GM12878 (cell line): ENCODE measurements at regions not wholly inside any gene's neighbourhood (a gene's known extent, or its start where the extent isn't known, plus 50 kb on each side); places are given as distances from the start of the nearest gene placed in this dataset.

Experiments
- ATAC-seq: fragments of 200-7000 bp; cut with Tn5 transposase; 3 replicates; pipeline ENCODE4 v1.9.1; 2020; ENCODE audit warnings: mild to moderate bottlenecking, moderate library complexity
- BruUV-seq: library from RNA; stranded (reverse); fragments of 400-500 nt; replicated peaks from 2 replicates; lab custom pipeline; 2021; lab: Mats Ljungman, UMichigan
- CTCF ChIA-PET: fragments of 300-600 bp; sonication (Branson Sonifier 250); formaldehyde crosslinking; extraction: SDS; loops from one replicate; lab custom pipeline; 2021; ENCODE audit warnings: inconsistent platforms; lab: Yijun Ruan, JAX
- POLR2A ChIA-PET: fragments of 350-600 bp; formaldehyde crosslinking; extraction: SDS; loops from one replicate; lab custom pipeline; 2021; ENCODE audit warnings: inconsistent platforms; lab: Charles Lee
- RAD21 ChIA-PET: fragments of 300-600 bp; sonication (Branson Sonifier 250); formaldehyde crosslinking; loops from one replicate; lab custom pipeline; 2023; ENCODE audit warnings: antibody characterized with exemption; ENCODE audit not compliant: unreplicated experiment; lab: Charles Lee
- SMC1A ChIA-PET: fragments of 300-600 bp; sonication (Branson Sonifier 250); formaldehyde crosslinking; loops from one replicate; lab custom pipeline; 2023; ENCODE audit not compliant: unreplicated experiment, uncharacterized antibody; lab: Charles Lee
- DNase-seq: peaks from one replicate; pipeline ENCODE4 v3.0.0-alpha.2; 2011; ENCODE audit warnings: low read depth, low spot score
- FAIRE-seq: peaks from 3 replicates; lab custom pipeline; 2011; peaks lifted over from hg19 to GRCh38; lab: Jason Lieb, UNC
- H2AFZ ChIP-seq: 2 replicates; pipeline ENCODE4 v1.6.0; 2011; ENCODE audit warnings: low read depth, low read length, control low read depth; ENCODE audit not compliant: control insufficient read depth
- H3K27ac ChIP-seq: 2 replicates; pipeline ENCODE4 v1.5.1; 2011; ENCODE audit warnings: control low read depth; ENCODE audit not compliant: control insufficient read depth, insufficient read depth
- H3K27me3 ChIP-seq, 2 experiments: replicated peaks in 1 of 2; 2 replicates each; pipeline versions ENCODE4 v1.6.0 to v1.6.1; 2011; ENCODE audit warnings: low read length in 1 of 2; ENCODE audit not compliant: control insufficient read depth in 2 of 2, insufficient read depth in 2 of 2
- H3K36me3 ChIP-seq, 2 experiments: 2 replicates each; pipeline ENCODE4 v1.5.1; 2011; ENCODE audit warnings: low read length in 1 of 2; ENCODE audit not compliant: control insufficient read depth in 2 of 2, insufficient read depth in 2 of 2
- H3K4me1 ChIP-seq: 2 replicates; pipeline ENCODE4 v1.6.1; 2011; ENCODE audit warnings: mild to moderate bottlenecking, low read length, moderate library complexity, mixed read lengths; ENCODE audit not compliant: control insufficient read depth, insufficient read depth
- H3K4me2 ChIP-seq: 2 replicates; pipeline ENCODE4 v1.6.0; 2011; ENCODE audit warnings: control low read depth; ENCODE audit not compliant: control insufficient read depth, insufficient read depth
- H3K4me3 ChIP-seq: fragments of 200-600 bp; sonication (generic); 2 replicates; pipeline ENCODE4 v1.5.1; 2016
- H3K79me2 ChIP-seq: 2 replicates; pipeline ENCODE4 v1.6.0; 2011; ENCODE audit warnings: low read length; ENCODE audit not compliant: control insufficient read depth, insufficient read depth
- H3K9ac ChIP-seq: 2 replicates; pipeline ENCODE4 v1.8.0; 2011; ENCODE audit warnings: low read length, control low read depth, mixed read lengths; ENCODE audit not compliant: control insufficient read depth, insufficient read depth
- H3K9me3 ChIP-seq: replicated peaks from 3 replicates; pipeline ENCODE4 v1.5.1; 2011; ENCODE audit warnings: mild to moderate bottlenecking, low read length; ENCODE audit not compliant: control insufficient read depth, insufficient read depth
- H4K20me1 ChIP-seq: 2 replicates; pipeline ENCODE4 v1.6.0; 2011; ENCODE audit not compliant: control insufficient read depth, insufficient read depth
- ATF7 ChIP-seq: fragments of 450-650 bp; IDR thresholded peaks from 2 replicates; pipeline ENCODE4 v1.6.1; 2016; ENCODE audit warnings: low read depth, mild to moderate bottlenecking
- CHD2 ChIP-seq: IDR thresholded peaks from 2 replicates; pipeline ENCODE4 v1.6.1; 2011; ENCODE audit warnings: low read depth, low read length, improper control_type of control experiment, borderline replicate concordance
- EED ChIP-seq: sonication (generic); IDR thresholded peaks from 2 replicates; pipeline ENCODE4 v1.6.1; 2016; ENCODE audit warnings: antibody characterized with exemption, low read depth
- ESRRA ChIP-seq: IDR thresholded peaks from 2 replicates; pipeline ENCODE4 v1.6.1; 2012; ENCODE audit warnings: mild to moderate bottlenecking, low read length, improper control_type of control experiment
- EZH2 ChIP-seq: IDR thresholded peaks from 2 replicates; pipeline ENCODE4 v1.6.1; 2012; ENCODE audit warnings: low read depth, mild to moderate bottlenecking, control low read depth, inconsistent platforms, low read length, borderline replicate concordance; ENCODE audit not compliant: control insufficient read depth
- FOXK2 ChIP-seq: fragments of 450-650 bp; IDR thresholded peaks from 2 replicates; pipeline ENCODE4 v1.6.1; 2017; ENCODE audit warnings: mild to moderate bottlenecking, moderate library complexity
- GATAD2B ChIP-seq: fragments of 450-650 bp; conservative IDR thresholded peaks from 2 replicates; pipeline ENCODE4 v1.6.1; 2017; ENCODE audit warnings: low read depth, mild to moderate bottlenecking, moderate library complexity
- KDM1A ChIP-seq: fragments of 200-600 bp; sonication (generic); IDR thresholded peaks from 2 replicates; pipeline ENCODE4 v1.6.1; 2016; ENCODE audit warnings: borderline replicate concordance
- MTA3 ChIP-seq: IDR thresholded peaks from 2 replicates; pipeline ENCODE4 v1.6.1; 2012; ENCODE audit warnings: low read length, inconsistent platforms, borderline replicate concordance
- NFXL1 ChIP-seq: fragments of 450-650 bp; IDR thresholded peaks from 2 replicates; pipeline ENCODE4 v1.6.1; 2017; ENCODE audit warnings: antibody characterized with exemption, mild to moderate bottlenecking, borderline replicate concordance
- PAX8 ChIP-seq: fragments of 450-650 bp; IDR thresholded peaks from 2 replicates; pipeline ENCODE4 v1.6.1; 2017; ENCODE audit warnings: mild to moderate bottlenecking, moderate library complexity
- SIX5 ChIP-seq: IDR thresholded peaks from 2 replicates; pipeline ENCODE4 v1.6.1; 2011; ENCODE audit warnings: mild to moderate bottlenecking, low read depth, low read length, moderate library complexity; ENCODE audit not compliant: severe bottlenecking
- SMAD1 ChIP-seq: fragments of 450-650 bp; IDR thresholded peaks from 2 replicates; pipeline ENCODE4 v1.6.1; 2018; ENCODE audit warnings: mild to moderate bottlenecking, low read depth; ENCODE audit not compliant: partially characterized antibody
- SMC3 ChIP-seq: IDR thresholded peaks from 2 replicates; pipeline ENCODE4 v1.6.1; 2011; ENCODE audit warnings: low read length, improper control_type of control experiment, borderline replicate concordance
- SREBF1 ChIP-seq: IDR thresholded peaks from 2 replicates; pipeline ENCODE4 v1.6.1; 2012; ENCODE audit warnings: mild to moderate bottlenecking, low read length
- YY1 ChIP-seq: IDR thresholded peaks from 2 replicates; pipeline ENCODE4 v1.6.1; 2011; ENCODE audit warnings: low read depth, mild to moderate bottlenecking, low read length
- ZZZ3 ChIP-seq: IDR thresholded peaks from 2 replicates; pipeline ENCODE4 v1.6.1; 2011; ENCODE audit warnings: low read depth; ENCODE audit not compliant: control insufficient read depth, insufficient read length
- WGBS: methylation state at CpG from one replicate; pipeline ENCODE4 v1.1.6; 2016; ENCODE audit warnings: low lambda C conversion rate; ENCODE audit not compliant: insufficient replicate concordance, insufficient coverage; ENCODE audit errors: missing lambda C conversion rate; 5-methylcytosine and 5-hydroxymethylcytosine counted together
- in situ Hi-C: fragments of 300-500 bp; cut with MboI; formaldehyde crosslinking; loops from 9 replicates; pipeline ENCODE4 v1.14.3; 2018; ENCODE audit warnings: mixed read lengths
- intact Hi-C: fragments of 100-400 bp; cut with micrococcal nuclease; formaldehyde crosslinking; loops from one replicate; pipeline ENCODE4 v1.14.2; 2022; ENCODE audit not compliant: unreplicated experiment
- TF ChIP-seq, protein P1 (sequence below): IDR thresholded peaks from 2 replicates; pipeline ENCODE4 v1.6.1; 2011; ENCODE audit warnings: low read depth, low read length, improper control_type of control experiment, borderline replicate concordance

DNA sequence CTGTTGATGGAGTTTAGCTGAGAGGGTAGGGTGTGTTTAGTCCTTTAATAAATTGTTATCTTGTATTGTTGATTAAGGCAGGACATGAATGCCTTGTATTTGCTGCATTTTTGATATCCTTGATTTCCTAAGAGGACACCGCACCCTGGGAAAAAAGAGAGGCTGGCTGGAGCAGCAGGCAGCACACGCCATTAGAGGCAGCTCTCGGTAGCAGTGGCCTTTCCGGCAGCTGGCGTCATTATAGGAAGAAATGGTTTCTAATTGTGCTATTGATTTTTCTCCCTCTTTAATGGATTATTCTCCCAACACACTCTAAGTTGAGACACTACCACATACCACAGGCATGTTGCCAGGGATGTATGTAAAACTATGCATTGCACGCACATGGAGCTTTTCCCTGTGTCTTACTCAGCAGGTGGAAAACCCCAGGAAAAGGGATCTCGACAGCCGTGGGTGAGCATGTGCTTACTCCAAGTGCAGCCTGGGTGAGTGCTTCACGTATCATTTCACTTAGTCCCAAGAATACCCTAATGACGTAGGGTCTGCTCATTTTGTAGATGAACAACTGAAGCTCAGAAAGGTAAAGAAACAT is 440.4 kb upstream of the RUNX1 start (continued):
- TF ChIP-seq EZH2 (no peak), CHD2 (no peak)

DNA sequence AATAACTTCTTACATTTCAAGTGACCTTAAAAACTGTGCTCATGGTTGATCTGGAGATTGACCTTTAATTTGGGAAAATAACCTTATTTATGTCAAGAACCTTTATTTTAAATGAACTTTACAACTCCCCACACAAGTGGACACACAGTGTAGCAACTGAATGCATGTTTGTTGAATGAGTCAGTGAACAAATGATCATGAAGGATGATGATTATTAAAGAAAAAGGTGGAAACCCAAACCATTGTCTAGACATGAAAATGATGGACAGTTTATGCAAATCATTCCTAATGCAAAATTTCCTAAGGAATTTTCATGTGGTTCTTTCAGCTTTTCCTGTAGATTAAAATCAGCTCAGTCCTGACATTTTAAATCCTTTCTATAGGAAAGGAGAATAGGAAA is 439.8 kb upstream of the RUNX1 start:
- BruUV-seq: no TSS peak
- ChIA-PET POLR2A (no interaction called here), CTCF (no interaction called here), RAD21 (no interaction called here), SMC1A (no interaction called here)
- no peak overlapping the region for H3K4me3 ChIP-seq
- no peaks in the 10 kb centered on the region for H3K4me1 ChIP-seq
- H3K27ac ChIP-seq: no peak overlapping the region
- no peak overlapping the region for H2AFZ ChIP-seq
- TF ChIP-seq KDM1A (no peak), SMC3 (no peak), NFXL1 (no peak), ZZZ3 (no peak)
- no peak overlapping the region for H3K4me2 ChIP-seq
- intact Hi-C loops: no loop called here
- ATAC-seq (no peak), FAIRE-seq (no peak), DNase-seq (no peak)
- no peaks in the 10 kb centered on the region for H3K9me3 ChIP-seq
- H3K27me3 ChIP-seq: no peaks in the 10 kb centered on the region
- no peaks in the 10 kb centered on the region for H4K20me1 ChIP-seq
- in situ Hi-C loops: no loop called here
- no peak overlapping the region for H3K9ac ChIP-seq
- no peaks in the 10 kb centered on the region for H3K36me3 ChIP-seq
- H3K79me2 ChIP-seq: no peaks in the 10 kb centered on the region

DNA sequence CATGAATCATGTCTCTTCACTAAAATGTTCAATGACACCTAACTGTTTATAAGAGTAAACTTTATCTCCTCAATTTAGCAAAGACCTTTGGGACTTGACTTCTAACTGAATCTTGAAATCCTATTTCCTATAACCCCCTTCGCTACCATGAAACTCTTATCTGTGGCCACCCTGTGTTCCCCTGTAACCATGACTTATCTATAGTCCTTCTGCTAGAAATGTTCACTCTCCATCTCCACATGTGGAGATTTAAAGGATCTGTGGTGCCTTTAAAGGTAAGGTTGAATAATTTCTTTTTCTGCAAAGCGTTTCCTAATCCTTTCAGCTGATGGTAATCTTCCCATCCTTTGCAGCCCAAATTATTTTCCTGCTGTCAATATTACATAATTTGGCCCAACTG is 436.3 kb upstream of the RUNX1 start:
- in situ Hi-C loops (no loop called here), intact Hi-C loops (no loop called here)
- ATAC-seq (no peak), DNase-seq (no peak), FAIRE-seq (no peak)
- TF ChIP-seq YY1 (no peak), FOXK2 (no peak), ATF7 (no peak), GATAD2B (no peak), MTA3 (no peak), SIX5 (no peak), SREBF1 (no peak), EED (no peak), SMAD1 (no peak), ESRRA (no peak), NFXL1 (no peak), PAX8 (no peak)
- TF ChIP-seq, protein P1, sequence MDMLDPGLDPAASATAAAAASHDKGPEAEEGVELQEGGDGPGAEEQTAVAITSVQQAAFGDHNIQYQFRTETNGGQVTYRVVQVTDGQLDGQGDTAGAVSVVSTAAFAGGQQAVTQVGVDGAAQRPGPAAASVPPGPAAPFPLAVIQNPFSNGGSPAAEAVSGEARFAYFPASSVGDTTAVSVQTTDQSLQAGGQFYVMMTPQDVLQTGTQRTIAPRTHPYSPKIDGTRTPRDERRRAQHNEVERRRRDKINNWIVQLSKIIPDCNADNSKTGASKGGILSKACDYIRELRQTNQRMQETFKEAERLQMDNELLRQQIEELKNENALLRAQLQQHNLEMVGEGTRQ: no peak
- BruUV-seq: no TSS peak
- H3K79me2 ChIP-seq: no peaks in the 10 kb centered on the region
- ChIA-PET POLR2A (no interaction called here), RAD21 (no interaction called here), CTCF (no interaction called here), SMC1A (no interaction called here)
- WGBS: 36% methylated on average over 2 of the region's 2 CpGs
- no peak overlapping the region for H3K4me3 ChIP-seq
- no peaks in the 10 kb centered on the region for H3K4me1 ChIP-seq
- H3K9ac ChIP-seq: no peak overlapping the region
- H3K4me2 ChIP-seq: no peak overlapping the region
- H3K27ac ChIP-seq: no peak overlapping the region
- H3K27me3 ChIP-seq: no peaks in the 10 kb centered on the region
- H3K9me3 ChIP-seq: no peaks in the 10 kb centered on the region
- no peaks in the 10 kb centered on the region for H3K36me3 ChIP-seq
- H2AFZ ChIP-seq: no peak overlapping the region
- no peaks in the 10 kb centered on the region for H4K20me1 ChIP-seq
